ENCODE measurements at regions not wholly inside any gene's neighbourhood (a gene's known extent, or its start where the extent isn't known, plus 50 kb on each side); places are given as distances from the start of the nearest gene placed in this dataset.

GRCh38 chr10:23695825-23696420, 257.0 kb downstream of the OTUD1 start (continued):
- TF ChIP-seq CEBPB (IDR thresholded peaks at IDR 0.05; ENCODE audit: low read depth, low read length) (no peak), GTF2F1 (IDR thresholded peaks at IDR 0.05; ENCODE audit: borderline replicate concordance, low read depth, low read length) (no peak), RFX5 (IDR thresholded peaks at IDR 0.05; ENCODE audit: borderline replicate concordance, low read depth, low read length) (no peak), EZH2 (IDR thresholded peaks at IDR 0.05; ENCODE audit: low read depth, low read length, severe bottlenecking) (peak; percentile 52)
